AML-193 (cell line): ENCODE measurements at regions not wholly inside any gene's neighbourhood (a gene's known extent, or its start where the extent isn't known, plus 50 kb on each side); places are given as distances from the start of the nearest gene placed in this dataset.

Source experiments
- DNase-seq, 2 experiments: peaks; one replicate each; lab custom pipeline; 2025; lab: John Stamatoyannopoulos, UW

DNA sequence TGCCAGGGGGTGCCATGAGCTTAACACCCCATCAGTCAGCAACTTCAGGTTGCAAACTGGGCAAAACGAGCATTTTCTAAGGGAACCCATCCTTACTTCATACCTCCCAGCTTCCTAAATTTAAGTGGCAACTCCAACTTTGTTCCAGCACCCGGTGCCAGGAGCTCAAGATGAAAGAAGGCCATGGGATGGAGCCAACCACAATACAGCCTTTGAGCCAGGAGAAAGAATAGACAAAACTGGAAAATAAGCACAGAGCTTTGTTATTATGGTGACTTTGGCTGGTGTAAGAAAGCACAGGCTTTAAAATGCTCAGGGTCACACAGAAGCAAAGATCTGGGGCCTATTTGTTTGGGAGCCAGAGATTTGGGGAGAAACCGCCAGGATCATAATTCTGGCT lies 388.7 kb upstream of the MGMT start:
- DNase-seq: no peak

GRCh38 chr10:129078746-129079145 lies 388.3 kb upstream of the MGMT start:
- DNase-seq: no peak

GRCh38 chr10:129079705-129080104 lies 387.3 kb upstream of the MGMT start:
- DNase-seq: no peak

DNA sequence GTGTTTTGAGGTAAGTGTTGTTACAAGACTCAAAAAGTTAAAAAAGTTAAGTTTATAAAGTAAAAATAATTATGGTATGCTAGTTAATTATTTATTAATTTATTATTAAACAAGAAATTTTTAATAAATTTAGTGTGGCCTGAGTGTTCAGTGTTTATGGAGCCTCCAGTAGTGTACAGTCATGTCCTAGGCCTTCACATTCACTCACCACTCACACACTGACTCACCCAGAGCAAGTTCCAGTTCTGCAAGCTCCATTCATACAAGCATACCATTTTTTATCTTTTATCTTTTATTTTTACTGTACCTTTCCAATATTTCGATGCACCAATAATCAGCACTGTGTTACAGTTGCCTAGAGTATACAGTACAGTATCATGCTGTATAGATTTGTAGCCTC lies 381.2 kb upstream of the MGMT start:
- DNase-seq: no peak

DNA sequence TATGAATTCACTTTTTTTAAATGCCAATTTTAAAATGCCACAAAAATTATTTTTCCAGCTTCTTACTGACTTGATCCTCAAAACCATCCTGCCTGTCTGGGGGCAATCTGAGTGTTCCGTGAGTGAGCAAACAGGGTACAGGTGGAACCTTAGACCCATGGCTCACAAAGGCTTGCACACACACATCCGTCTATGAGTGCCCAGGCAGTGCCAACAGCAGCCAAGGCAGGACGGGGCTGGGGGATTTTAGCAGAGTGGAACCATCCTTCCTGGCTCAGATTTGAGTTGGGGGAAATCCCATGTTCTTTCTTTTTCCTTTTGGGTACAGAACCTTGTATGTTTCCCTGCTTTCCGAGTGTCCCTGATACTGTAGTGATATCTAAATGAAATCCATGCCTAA lies 377.7 kb upstream of the MGMT start:
- no peak for DNase-seq

DNA sequence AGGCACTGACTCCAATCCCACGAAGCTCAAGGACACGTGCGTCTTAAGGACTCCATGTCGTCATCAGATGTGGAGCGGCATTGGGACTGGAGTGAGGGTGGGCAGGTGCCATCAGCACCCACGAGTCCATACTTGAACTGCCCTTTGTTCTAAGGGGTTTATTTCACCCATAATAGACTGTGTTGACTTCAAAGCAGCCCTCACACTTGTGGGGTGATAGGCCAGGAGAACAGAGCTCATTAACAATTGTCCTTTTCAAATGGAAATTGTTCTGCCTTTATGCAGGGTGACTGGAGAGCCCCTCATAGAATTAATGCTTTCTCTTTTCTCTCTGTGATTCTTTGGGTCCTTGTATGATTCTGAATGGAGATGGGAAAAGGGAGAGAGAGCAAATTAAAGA lies 376.9 kb upstream of the MGMT start:
- DNase-seq: no peak

DNA sequence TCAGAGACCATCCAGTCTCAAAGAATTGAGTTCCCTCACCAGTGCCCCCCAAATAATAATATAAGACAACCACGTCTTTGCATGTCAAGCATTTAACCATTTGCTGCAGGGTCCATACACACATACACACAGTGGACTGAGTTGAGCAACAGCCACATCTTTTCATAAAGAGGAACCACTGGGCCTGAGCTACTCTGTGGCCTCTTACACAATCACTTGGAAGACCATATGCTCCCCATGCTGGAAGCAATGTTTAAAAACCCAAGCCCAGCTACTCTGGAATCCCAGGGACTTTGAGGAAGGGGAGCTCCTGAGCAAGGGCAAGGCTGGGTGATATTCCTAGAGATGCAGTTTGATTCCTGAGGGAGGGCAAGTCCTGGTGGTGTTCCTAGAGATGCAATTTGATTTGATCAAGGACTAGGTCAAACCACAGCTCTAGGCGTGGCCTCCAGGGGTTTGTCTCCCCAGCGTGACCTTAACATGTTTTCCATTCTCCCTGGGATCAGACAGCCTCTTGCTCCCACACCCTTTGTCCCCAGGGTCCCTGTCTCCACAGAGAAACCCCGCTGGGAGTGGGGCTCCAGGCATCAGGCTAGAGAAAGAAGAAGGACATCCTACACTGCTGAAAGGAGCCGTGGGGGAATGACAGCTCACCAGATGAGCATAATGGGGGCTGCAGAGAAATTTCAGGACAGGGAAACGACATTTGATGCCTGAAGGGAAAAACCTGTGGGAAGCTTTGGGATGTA lies 376.2 kb upstream of the MGMT start:
- DNase-seq: peak; percentile 44 to 47

GRCh38 chr10:129093641-129094040 lies 373.4 kb upstream of the MGMT start:
- no peak for DNase-seq

GRCh38 chr10:129094233-129094632 lies 372.8 kb upstream of the MGMT start:
- no peak for DNase-seq

DNA sequence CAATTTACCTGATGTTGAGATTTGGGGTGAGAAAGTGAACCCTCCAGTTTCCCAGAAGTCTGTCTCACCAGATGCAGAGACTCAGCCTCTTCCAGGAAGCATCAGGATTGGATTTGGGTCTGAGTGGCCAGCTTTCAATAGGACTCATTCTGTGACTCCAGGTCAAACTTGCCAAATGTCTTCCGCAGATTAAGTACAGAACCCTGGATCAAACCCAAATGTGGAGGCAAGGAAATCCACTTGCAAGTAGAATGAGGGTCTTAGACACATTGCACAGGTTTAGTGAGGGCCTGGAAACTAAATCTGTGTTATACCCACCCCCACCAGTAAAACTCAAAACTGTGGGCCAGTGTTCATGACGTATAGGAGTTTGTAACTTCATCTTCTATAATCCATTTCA lies 372.2 kb upstream of the MGMT start:
- DNase-seq: no peak

- no peak for DNase-seq
Observed at GRCh38 chr10:129095680-129096064, 371.4 kb upstream of the MGMT start.

DNA sequence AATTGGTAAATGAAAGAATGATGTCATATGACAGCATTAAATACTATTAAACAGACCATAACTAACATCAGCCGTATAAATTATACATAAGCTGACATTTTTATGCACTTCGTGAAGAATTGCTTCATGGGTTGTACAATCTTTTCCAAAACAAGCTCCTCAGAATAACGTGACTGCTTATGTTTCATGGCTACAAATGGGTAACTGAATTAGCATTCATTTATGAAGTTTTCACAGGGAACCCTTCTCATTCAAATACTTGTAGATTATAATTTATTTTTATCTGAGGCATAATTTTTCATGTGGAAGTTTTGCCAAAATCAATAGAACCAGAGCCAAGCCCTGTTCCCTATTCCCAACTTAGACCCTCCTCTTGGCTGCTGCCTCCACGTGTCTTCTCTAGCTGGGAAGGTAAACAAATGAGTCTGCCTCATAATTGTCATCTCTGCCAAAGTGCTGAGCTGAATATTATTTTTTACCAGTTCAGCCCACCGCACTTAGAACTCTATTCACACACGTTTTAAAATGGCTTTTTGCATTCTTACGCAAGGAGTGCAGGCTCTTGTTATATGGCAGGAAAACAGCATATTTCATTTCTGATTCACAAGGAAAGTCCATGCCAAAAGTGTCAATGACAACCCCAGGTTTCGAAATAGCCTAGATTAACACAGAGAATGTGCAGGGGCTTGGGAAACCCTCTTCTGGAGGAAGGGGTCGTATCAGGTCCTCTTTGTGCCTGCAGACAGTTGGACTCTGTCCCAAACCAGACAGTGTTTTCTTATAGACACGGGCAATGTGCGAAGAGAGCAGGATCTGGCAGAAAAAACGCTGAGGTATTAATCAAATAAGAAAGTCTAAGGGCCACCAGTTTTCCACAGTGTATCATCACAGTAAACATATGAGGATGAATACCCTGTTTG lies 370.7 kb upstream of the MGMT start:
- no peak for DNase-seq

- DNase-seq: no peak
Observed at GRCh38 chr10:129097776-129098330, 369.2 kb upstream of the MGMT start.

GRCh38 chr10:129098517-129098916 lies 368.5 kb upstream of the MGMT start:
- DNase-seq: no peak

- DNase-seq: no peak
Observed at GRCh38 chr10:129099486-129099885, 367.6 kb upstream of the MGMT start.

GRCh38 chr10:129099992-129100391 lies 367.0 kb upstream of the MGMT start:
- no peak for DNase-seq

GRCh38 chr10:129101232-129101980 lies 365.6 kb upstream of the MGMT start:
- no peak for DNase-seq

DNA sequence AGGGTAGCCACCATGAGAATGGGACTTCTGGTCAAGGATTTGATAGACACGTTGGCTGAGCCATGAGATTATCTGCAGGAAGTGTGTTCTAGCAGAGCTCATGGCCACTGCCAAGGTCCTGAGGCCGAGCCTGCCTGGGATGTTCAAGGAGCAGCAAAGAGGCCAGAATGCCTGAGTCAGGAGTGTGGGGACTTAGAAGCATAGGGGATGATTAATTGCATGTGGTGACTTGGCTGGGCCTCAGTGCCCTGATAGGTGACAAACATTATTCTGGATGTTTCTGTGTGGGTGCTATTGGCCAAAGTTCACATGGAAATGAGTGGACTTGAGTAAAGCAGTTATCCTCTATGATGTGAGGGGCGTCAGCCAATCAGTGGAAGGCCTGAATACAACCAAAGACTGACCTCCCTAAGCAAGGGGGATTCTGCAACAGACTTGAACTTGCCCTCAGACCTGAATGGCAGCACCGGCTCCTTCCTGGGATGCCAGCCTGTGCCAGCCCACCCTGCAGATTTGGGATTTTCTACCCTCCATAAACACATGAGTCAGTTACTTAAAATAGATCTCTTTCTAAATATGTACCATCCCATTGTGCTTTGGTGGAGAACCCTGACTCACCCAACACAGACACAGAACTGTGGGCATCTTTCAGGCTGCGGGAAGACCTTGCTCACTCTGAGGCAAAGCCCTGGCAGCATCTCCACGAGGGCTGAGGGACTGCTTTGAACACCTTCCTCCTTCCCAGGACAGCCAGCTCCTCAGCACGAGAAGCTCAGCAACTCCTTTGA lies 363.9 kb upstream of the MGMT start:
- DNase-seq: no peak

- DNase-seq: no peak
Observed at GRCh38 chr10:129104266-129105045, 362.6 kb upstream of the MGMT start.

DNA sequence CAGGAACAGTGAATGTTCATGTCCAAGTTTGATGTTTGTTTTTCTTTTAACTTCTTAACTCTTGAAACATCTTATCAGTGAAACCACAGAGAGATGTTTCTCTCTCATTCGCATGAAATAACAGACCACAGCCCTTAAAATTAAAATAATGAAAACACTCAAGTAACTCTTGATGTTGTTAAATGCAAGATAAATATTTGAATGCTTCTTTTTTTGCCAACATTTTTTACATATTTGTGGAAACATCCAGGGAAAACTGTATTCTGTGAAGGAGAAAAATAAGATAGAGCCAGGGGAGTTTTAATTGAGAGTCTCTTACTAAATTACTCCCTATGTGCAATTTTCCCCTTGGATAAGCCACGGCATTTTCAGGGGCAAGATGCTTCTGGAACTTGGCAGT lies 361.8 kb upstream of the MGMT start:
- DNase-seq: no peak

DNA sequence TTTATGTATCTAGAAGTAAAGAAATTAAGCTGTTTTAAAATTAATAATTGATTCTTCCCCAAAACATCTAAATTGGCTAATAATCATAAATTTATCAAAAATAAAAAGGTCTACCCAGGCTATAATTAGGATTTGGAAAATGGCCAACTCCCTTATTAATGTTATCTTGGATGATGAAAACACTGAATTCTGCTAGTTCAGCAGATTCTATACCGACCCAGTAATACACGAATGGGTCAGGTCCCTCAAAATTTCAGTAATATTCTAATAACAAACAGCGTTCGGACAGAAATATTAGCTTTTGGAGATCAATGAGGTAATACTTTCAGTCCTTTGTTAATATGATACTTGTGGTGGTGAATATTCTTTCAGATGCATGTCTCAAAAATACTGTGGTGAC lies 360.7 kb upstream of the MGMT start:
- no peak for DNase-seq
